ENCODE measurements at regions not wholly inside any gene's neighbourhood (a gene's known extent, or its start where the extent isn't known, plus 50 kb on each side); places are given as distances from the start of the nearest gene placed in this dataset.

DNA sequence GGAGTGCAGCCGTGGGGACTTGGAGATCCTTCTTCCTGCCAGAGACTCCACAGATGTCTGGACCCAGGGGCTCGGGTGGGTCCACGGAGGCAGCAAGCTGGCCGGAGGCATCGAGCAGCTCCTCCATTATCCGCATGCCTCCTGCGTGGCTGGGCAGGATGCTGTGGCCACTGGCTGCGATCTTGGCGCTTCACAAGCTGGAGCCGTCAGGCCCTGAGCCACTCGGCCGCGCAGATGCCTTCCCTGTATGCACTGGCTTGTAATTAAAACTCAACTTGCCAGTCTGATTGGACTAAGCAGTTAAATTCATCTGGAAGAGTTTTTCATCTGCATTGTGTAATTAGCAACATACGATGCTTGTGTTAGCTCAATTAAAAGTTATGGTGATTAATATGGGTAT, 151.5 kb downstream of the AACS start:
- TF ChIP-seq POLR2A (IDR thresholded peaks at IDR 0.05; ENCODE audit: low read depth, low read length), result no peak
- TF ChIP-seq, protein P1, sequence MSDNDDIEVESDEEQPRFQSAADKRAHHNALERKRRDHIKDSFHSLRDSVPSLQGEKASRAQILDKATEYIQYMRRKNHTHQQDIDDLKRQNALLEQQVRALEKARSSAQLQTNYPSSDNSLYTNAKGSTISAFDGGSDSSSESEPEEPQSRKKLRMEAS (IDR thresholded peaks at IDR 0.05; ENCODE audit: insufficient read depth, insufficient read length), result no peak

Data from endothelial cell of umbilical vein (primary cell).